NCI-H1048 (cell line): ENCODE measurements at regions not wholly inside any gene's neighbourhood (a gene's known extent, or its start where the extent isn't known, plus 50 kb on each side); places are given as distances from the start of the nearest gene placed in this dataset.

ENCODE experiments used
- DNase-seq: peaks from one replicate; lab custom pipeline; 2025; lab: John Stamatoyannopoulos, UW

- DNase-seq: no peak
These were observed 330.8 kb upstream of the SOX5 start for GRCh38 chr12:24280056-24280842.

GRCh38 chr12:24278832-24279231 lies 329.4 kb upstream of the SOX5 start:
- DNase-seq: no peak

GRCh38 chr12:24270965-24271364 lies 321.5 kb upstream of the SOX5 start:
- no peak for DNase-seq

- no peak for DNase-seq
These were observed 321.0 kb upstream of the SOX5 start for GRCh38 chr12:24270464-24270863.

- no peak for DNase-seq
These were observed 319.3 kb upstream of the SOX5 start for GRCh38 chr12:24268663-24269186.

- no peak for DNase-seq
These were observed 317.5 kb upstream of the SOX5 start for GRCh38 chr12:24266982-24267381.

GRCh38 chr12:24256684-24257083 lies 307.2 kb upstream of the SOX5 start:
- DNase-seq: no peak

GRCh38 chr12:24255920-24256665 lies 306.6 kb upstream of the SOX5 start:
- no peak for DNase-seq

- no peak for DNase-seq
These were observed 303.1 kb upstream of the SOX5 start for GRCh38 chr12:24252602-24253001.

GRCh38 chr12:24246934-24247333 lies 297.5 kb upstream of the SOX5 start:
- DNase-seq: no peak

- no peak for DNase-seq
These were observed 296.9 kb upstream of the SOX5 start for GRCh38 chr12:24246376-24246775.

- DNase-seq: no peak
These were observed 295.3 kb upstream of the SOX5 start for GRCh38 chr12:24244801-24245200.

GRCh38 chr12:24244231-24244630 lies 294.8 kb upstream of the SOX5 start:
- no peak for DNase-seq

GRCh38 chr12:24240707-24241106 lies 291.2 kb upstream of the SOX5 start:
- DNase-seq: no peak

- DNase-seq: no peak
These were observed 284.2 kb upstream of the SOX5 start for GRCh38 chr12:24233519-24234246.

- DNase-seq: no peak
These were observed 283.1 kb upstream of the SOX5 start for GRCh38 chr12:24232531-24232930.

- DNase-seq: no peak
These were observed 281.8 kb upstream of the SOX5 start for GRCh38 chr12:24231298-24231697.

- DNase-seq: no peak
These were observed 280.7 kb upstream of the SOX5 start for GRCh38 chr12:24230061-24230701.

GRCh38 chr12:24229031-24229700 lies 279.7 kb upstream of the SOX5 start:
- DNase-seq: no peak

- no peak for DNase-seq
These were observed 278.9 kb upstream of the SOX5 start for GRCh38 chr12:24228371-24228770.

- DNase-seq: no peak
These were observed 278.1 kb upstream of the SOX5 start for GRCh38 chr12:24227551-24227950.
